ENCODE measurements at regions not wholly inside any gene's neighbourhood (a gene's known extent, or its start where the extent isn't known, plus 50 kb on each side); places are given as distances from the start of the nearest gene placed in this dataset.

DNA sequence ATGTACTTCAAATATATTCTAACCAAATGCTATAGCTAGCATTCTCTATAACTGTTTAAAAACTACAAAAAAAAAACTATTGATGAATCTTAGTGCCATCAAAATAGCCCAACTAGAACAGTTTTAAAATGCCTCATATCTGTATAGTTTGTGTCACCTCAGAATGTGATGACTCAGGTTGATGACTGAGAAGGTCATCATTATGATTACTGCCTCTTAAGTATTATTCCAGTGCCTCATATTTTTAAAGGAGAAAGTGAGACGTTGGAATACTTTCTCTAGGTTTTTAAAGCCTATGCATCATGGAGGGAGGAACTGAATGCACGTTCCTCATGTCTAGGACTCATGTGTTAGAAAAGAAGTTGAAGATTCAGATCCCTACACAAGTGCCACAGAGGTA, 88.2 kb downstream of the TMA16 start:
- H3K4me3 ChIP-seq, result no peak overlapping the region
- no peak overlapping the region for H3K27ac ChIP-seq
- TF ChIP-seq, protein P1, sequence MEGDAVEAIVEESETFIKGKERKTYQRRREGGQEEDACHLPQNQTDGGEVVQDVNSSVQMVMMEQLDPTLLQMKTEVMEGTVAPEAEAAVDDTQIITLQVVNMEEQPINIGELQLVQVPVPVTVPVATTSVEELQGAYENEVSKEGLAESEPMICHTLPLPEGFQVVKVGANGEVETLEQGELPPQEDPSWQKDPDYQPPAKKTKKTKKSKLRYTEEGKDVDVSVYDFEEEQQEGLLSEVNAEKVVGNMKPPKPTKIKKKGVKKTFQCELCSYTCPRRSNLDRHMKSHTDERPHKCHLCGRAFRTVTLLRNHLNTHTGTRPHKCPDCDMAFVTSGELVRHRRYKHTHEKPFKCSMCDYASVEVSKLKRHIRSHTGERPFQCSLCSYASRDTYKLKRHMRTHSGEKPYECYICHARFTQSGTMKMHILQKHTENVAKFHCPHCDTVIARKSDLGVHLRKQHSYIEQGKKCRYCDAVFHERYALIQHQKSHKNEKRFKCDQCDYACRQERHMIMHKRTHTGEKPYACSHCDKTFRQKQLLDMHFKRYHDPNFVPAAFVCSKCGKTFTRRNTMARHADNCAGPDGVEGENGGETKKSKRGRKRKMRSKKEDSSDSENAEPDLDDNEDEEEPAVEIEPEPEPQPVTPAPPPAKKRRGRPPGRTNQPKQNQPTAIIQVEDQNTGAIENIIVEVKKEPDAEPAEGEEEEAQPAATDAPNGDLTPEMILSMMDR (IDR thresholded peaks at IDR 0.05), result no peak
- no peaks in the 10 kb centered on the region for H3K36me3 ChIP-seq (ENCODE audit: insufficient read depth in 1 of 2, low read depth in 1 of 2)
- ATAC-seq (no peak), DNase-seq (no peak)
- no peaks in the 10 kb centered on the region for H3K4me1 ChIP-seq
- WGBS, 3 donors, result 56 to 64% (median 60%) methylated on average over 2 of the region's 2 CpGs
- H3K27me3 ChIP-seq (ENCODE audit: insufficient read depth in 3 of 3, low read length in 2 of 3), result no peaks in the 10 kb centered on the region
- H3K9me3 ChIP-seq, result no peaks in the 10 kb centered on the region
- intact Hi-C loops (cut with DNase I), result no loop called here

DNA sequence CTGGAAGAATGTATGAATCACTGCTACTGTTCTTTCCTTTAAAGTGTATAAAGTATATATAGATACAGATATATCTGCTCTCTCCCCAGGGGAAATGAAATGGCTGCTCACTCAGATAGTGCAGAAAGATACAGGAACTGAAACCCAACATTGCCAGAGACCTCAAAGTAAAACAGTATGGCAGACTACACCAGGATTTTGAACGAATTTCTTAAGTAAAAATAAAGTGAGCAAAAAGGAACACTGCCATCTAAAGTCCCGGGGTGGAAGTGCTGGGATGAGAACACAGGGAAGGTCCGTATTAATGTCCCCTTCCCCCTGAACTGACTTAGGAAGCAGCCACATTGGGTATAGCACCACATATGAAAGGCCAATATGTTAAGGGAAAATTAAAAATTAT, 93.4 kb downstream of the TMA16 start:
- no peak overlapping the region for H3K27ac ChIP-seq
- TF ChIP-seq, protein P1 (IDR thresholded peaks at IDR 0.05), result no peak
- ATAC-seq (no peak), DNase-seq (no peak)
- no peaks in the 10 kb centered on the region for H3K9me3 ChIP-seq
- intact Hi-C loops (cut with DNase I), result no loop called here
- no peaks in the 10 kb centered on the region for H3K4me1 ChIP-seq
- WGBS, 3 donors, result 83 to 90% (median 86%) methylated on average over 3 of the region's 3 CpGs
- no peaks in the 10 kb centered on the region for H3K36me3 ChIP-seq (ENCODE audit: insufficient read depth in 1 of 2, low read depth in 1 of 2)
- no peaks in the 10 kb centered on the region for H3K27me3 ChIP-seq (ENCODE audit: insufficient read depth in 3 of 3, low read length in 2 of 3)
- H3K4me3 ChIP-seq, result no peak overlapping the region

DNA sequence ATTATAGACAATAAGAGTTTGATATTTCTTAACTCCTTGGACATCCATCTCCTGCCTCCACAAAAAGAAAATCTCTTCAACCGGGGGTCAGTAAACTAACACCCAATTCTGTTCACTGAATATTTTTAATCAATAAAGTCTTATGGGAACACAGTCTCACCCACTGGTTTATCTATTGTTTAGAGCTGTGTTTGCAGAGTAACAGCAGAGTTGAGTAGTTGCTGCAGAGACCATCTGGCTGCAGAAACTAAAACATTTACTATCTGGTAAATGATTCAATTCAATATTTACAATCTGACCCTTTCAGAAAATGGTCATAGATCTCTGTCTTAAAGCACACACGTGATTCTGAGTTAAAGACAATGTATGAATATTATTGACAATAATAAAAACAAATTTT, 94.0 kb downstream of the TMA16 start:
- intact Hi-C loops (cut with DNase I), result no loop called here

DNA sequence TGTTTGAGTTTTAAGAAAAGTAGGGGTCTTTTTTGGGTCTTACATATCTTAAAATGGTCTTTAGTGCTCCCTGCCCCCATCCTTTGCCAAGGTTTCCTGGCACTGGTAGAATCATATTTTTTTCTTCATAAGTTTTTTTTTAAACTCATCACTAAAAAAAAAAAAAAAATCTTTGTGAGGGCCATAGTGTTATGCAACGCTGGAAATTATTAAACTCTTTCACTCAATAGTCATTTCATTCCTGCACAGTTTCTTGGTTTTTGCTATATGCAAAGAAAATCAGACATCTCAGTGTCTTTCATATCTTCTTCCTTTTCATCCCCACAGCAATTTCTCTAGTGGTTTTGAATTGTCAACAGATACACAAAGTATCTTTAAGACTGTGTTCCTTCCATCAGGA, 95.6 kb downstream of the TMA16 start:
- Histone ChIP-seq H3K4me1 (no peaks in the 10 kb centered on the region), H3K27ac (no peak overlapping the region), H3K36me3 (ENCODE audit: insufficient read depth in 1 of 2, low read depth in 1 of 2) (no peaks in the 10 kb centered on the region), H3K4me3 (no peak overlapping the region), H3K9me3 (no peaks in the 10 kb centered on the region), H3K27me3 (ENCODE audit: insufficient read depth in 3 of 3, low read length in 2 of 3) (no peaks in the 10 kb centered on the region)
- TF ChIP-seq, protein P1 (IDR thresholded peaks at IDR 0.05), result no peak
- DNase-seq (no peak), ATAC-seq (no peak)
- intact Hi-C loops (cut with DNase I), result no loop called here
- WGBS, 3 donors, result 47 to 71% (median 58%) methylated on average over 1 of the region's 1 CpG

More for the DNA sequence above, 94.0 kb downstream of the TMA16 start:
- Histone ChIP-seq H3K9me3 (no peaks in the 10 kb centered on the region), H3K27me3 (ENCODE audit: insufficient read depth in 3 of 3, low read length in 2 of 3) (no peaks in the 10 kb centered on the region), H3K36me3 (ENCODE audit: insufficient read depth in 1 of 2, low read depth in 1 of 2) (no peaks in the 10 kb centered on the region), H3K4me3 (no peak overlapping the region), H3K27ac (no peak overlapping the region), H3K4me1 (no peaks in the 10 kb centered on the region)
- TF ChIP-seq, protein P1 (IDR thresholded peaks at IDR 0.05), result no peak
- ATAC-seq, result no peak
- WGBS, 3 donors, result 72 to 74% (median 73%) methylated on average over 2 of the region's 2 CpGs
- no peak for DNase-seq

DNA sequence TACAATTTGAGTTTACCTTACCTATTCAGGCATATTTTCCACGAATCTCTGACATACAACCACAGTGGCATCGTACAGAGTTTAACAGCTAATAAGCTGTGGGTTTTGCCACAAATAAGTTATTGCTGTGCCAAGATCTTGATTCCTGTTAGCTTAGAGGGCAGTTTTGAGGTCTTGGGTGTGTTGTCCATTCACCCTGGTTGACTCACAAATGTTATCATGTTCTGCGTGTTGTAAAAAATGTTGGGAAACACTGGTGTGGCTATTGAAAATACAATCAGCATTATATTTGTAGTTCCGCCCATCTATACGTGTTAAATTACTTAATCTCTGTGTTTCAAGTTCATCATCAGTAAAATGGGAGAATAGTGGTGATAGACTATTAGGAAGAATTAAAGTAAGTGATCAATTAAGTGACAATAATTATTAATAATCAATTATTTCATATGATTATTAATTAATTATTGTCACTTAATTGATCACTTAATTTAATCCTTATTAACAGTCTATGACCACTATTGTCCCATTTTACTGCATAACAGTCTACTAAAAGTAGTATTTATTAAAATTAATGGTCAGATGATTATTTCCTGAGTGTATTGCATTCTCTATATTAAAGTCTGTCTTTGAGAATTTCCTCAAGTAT, 96.3 kb downstream of the TMA16 start:
- H3K27me3 ChIP-seq (ENCODE audit: insufficient read depth in 3 of 3, low read length in 2 of 3), result no peaks in the 10 kb centered on the region
- H3K4me1 ChIP-seq, result no peaks in the 10 kb centered on the region
- intact Hi-C loops (cut with DNase I), result no loop called here
- ATAC-seq (no peak), DNase-seq (no peak)
- TF ChIP-seq, protein P1 (IDR thresholded peaks at IDR 0.05), result no peak
- WGBS, 3 donors, result 76 to 84% (median 81%) methylated on average over 5 of the region's 5 CpGs
- H3K27ac ChIP-seq, result no peak overlapping the region
- no peak overlapping the region for H3K4me3 ChIP-seq
- no peaks in the 10 kb centered on the region for H3K36me3 ChIP-seq (ENCODE audit: insufficient read depth in 1 of 2, low read depth in 1 of 2)
- no peaks in the 10 kb centered on the region for H3K9me3 ChIP-seq

Measured in psoas muscle (tissue), 7 donors.